Progenitor cell of endocrine pancreas (in vitro differentiated cells): ENCODE measurements at regions not wholly inside any gene's neighbourhood (a gene's known extent, or its start where the extent isn't known, plus 50 kb on each side); places are given as distances from the start of the nearest gene placed in this dataset.

Experiments
- DNase-seq: peaks from one replicate; pipeline ENCODE4 v3.0.0; 2021; ENCODE audit warnings: low spot score; ENCODE audit not compliant: unreplicated experiment
- H3K27ac Mint-ChIP-seq: 2 replicates; pipeline ENCODE4 v1.8.0; 2021; ENCODE audit warnings: mild to moderate bottlenecking, moderate library complexity, mixed read lengths
- H3K27me3 Mint-ChIP-seq: 2 replicates; pipeline ENCODE4 v1.8.0; 2021; ENCODE audit warnings: mixed read lengths
- H3K36me3 Mint-ChIP-seq: 2 replicates; pipeline ENCODE4 v1.8.0; 2022; ENCODE audit warnings: mixed read lengths; ENCODE audit not compliant: insufficient read depth
- H3K4me1 Mint-ChIP-seq: 2 replicates; pipeline ENCODE4 v1.8.0; 2021; ENCODE audit warnings: low read depth, mixed read lengths
- H3K4me3 Mint-ChIP-seq: 2 replicates; pipeline ENCODE4 v1.8.0; 2021; ENCODE audit warnings: low read depth, mild to moderate bottlenecking, moderate library complexity, mixed read lengths
- H3K9me3 Mint-ChIP-seq: 2 replicates; pipeline ENCODE4 v1.8.0; 2021; ENCODE audit warnings: low read depth, mixed read lengths
- TF ChIP-seq, protein P1 (sequence below): fragments of 200-600 bp; sonication (generic); IDR thresholded peaks from one replicate; pipeline ENCODE4 v1.5.0; 2021; ENCODE audit warnings: antibody characterized with exemption, mild to moderate bottlenecking; ENCODE audit not compliant: unreplicated experiment

GRCh38 chr2:196257086-196257485, 85.7 kb upstream of the STK17B start:
- no peak overlapping the region for H3K4me3 Mint-ChIP-seq
- DNase-seq: no peak
- no peaks in the 10 kb centered on the region for H3K27me3 Mint-ChIP-seq
- H3K4me1 Mint-ChIP-seq: peaks cover 7% of the 10 kb centered on the region
- H3K36me3 Mint-ChIP-seq: peaks cover 4% of the 10 kb centered on the region
- H3K27ac Mint-ChIP-seq: no peak overlapping the region
- TF ChIP-seq, protein P1, sequence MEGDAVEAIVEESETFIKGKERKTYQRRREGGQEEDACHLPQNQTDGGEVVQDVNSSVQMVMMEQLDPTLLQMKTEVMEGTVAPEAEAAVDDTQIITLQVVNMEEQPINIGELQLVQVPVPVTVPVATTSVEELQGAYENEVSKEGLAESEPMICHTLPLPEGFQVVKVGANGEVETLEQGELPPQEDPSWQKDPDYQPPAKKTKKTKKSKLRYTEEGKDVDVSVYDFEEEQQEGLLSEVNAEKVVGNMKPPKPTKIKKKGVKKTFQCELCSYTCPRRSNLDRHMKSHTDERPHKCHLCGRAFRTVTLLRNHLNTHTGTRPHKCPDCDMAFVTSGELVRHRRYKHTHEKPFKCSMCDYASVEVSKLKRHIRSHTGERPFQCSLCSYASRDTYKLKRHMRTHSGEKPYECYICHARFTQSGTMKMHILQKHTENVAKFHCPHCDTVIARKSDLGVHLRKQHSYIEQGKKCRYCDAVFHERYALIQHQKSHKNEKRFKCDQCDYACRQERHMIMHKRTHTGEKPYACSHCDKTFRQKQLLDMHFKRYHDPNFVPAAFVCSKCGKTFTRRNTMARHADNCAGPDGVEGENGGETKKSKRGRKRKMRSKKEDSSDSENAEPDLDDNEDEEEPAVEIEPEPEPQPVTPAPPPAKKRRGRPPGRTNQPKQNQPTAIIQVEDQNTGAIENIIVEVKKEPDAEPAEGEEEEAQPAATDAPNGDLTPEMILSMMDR: no peak
- no peaks in the 10 kb centered on the region for H3K9me3 Mint-ChIP-seq

DNA sequence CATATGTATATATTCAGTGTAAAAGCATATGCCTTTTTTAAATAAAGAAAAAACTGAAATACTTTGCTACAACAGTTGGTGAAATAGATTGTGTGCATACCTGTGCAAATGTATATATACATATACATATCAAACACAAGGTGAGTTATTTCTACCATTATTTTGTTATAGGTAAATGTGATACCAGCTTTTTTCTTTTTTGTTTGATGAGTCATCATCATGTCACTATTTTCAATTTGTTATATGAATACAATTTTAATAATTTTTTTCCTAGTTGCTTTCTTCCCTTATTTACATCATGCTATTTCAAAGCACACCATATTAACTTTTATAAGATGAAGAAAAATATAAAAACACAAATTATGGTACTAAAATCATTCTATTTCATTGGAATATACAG, 87.0 kb upstream of the STK17B start:
- no peaks in the 10 kb centered on the region for H3K9me3 Mint-ChIP-seq
- no peaks in the 10 kb centered on the region for H3K36me3 Mint-ChIP-seq
- no peak overlapping the region for H3K4me3 Mint-ChIP-seq
- TF ChIP-seq, protein P1: no peak
- DNase-seq: no peak
- no peaks in the 10 kb centered on the region for H3K27me3 Mint-ChIP-seq
- H3K4me1 Mint-ChIP-seq: peaks cover 9% of the 10 kb centered on the region
- H3K27ac Mint-ChIP-seq: no peak overlapping the region

GRCh38 chr2:196259507-196260481, 88.4 kb upstream of the STK17B start:
- H3K4me1 Mint-ChIP-seq: peaks cover 9% of the 10 kb centered on the region
- TF ChIP-seq, protein P1: no peak
- no peak for DNase-seq
- H3K27ac Mint-ChIP-seq: no peak overlapping the region
- no peak overlapping the region for H3K4me3 Mint-ChIP-seq
- no peaks in the 10 kb centered on the region for H3K36me3 Mint-ChIP-seq
- no peaks in the 10 kb centered on the region for H3K27me3 Mint-ChIP-seq
- no peaks in the 10 kb centered on the region for H3K9me3 Mint-ChIP-seq

DNA sequence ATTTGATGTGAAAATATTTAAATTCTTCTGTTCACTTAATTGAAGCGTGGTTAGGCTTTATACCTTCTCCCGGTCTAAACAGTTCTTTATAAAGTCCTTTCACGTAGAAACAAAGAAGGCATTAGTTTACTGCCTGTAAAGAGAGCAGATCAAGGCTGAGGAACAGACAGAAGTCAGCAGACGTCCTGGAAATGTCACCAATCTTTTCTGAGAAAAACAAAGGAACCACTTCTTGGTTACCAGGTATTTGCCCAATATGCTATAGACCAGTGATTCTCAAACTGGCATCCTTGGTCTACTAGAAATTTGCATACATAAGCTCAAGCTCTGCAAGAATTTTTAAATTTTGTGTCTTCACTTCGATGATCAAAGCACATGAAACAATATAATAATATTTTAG, 89.2 kb upstream of the STK17B start:
- Mint-ChIP-seq H3K4me1 (peaks cover 9% of the 10 kb centered on the region), H3K27ac (no peak overlapping the region), H3K36me3 (no peaks in the 10 kb centered on the region), H3K27me3 (no peaks in the 10 kb centered on the region), H3K4me3 (no peak overlapping the region), H3K9me3 (no peaks in the 10 kb centered on the region)
- DNase-seq: no peak
- TF ChIP-seq, protein P1: no peak

GRCh38 chr2:196262606-196263005, 91.2 kb upstream of the STK17B start:
- Mint-ChIP-seq H3K27me3 (no peaks in the 10 kb centered on the region), H3K36me3 (no peaks in the 10 kb centered on the region), H3K27ac (no peak overlapping the region), H3K4me1 (peaks cover 9% of the 10 kb centered on the region), H3K9me3 (no peaks in the 10 kb centered on the region), H3K4me3 (no peak overlapping the region)
- DNase-seq: no peak
- TF ChIP-seq, protein P1: no peak
